IMR-90 (cell line): ENCODE measurements at regions not wholly inside any gene's neighbourhood (a gene's known extent, or its start where the extent isn't known, plus 50 kb on each side); places are given as distances from the start of the nearest gene placed in this dataset.
"Not testable (repeated sequence)": the region's sequence is repeated elsewhere in the genome, so short reads cannot be mapped to it uniquely, and the experiment has no call there.

ENCODE experiments used
- BHLHE40 ChIP-seq: fragments of 150-350 bp; IDR thresholded peaks from 2 replicates; pipeline ENCODE4 v1.6.1; 2016; ENCODE audit warnings: mild to moderate bottlenecking, low read depth, low read length
- MXI1 ChIP-seq: IDR thresholded peaks from 2 replicates; pipeline ENCODE4 v1.6.1; 2012; ENCODE audit warnings: low read depth, mild to moderate bottlenecking, low read length, moderate library complexity, borderline replicate concordance
- POLR2A ChIP-seq: IDR thresholded peaks from 2 replicates; pipeline ENCODE4 v1.6.1; 2012; ENCODE audit warnings: mild to moderate bottlenecking, low read depth, low read length
- RAD21 ChIP-seq: IDR thresholded peaks from 2 replicates; pipeline ENCODE4 v1.6.1; 2012; ENCODE audit warnings: low read length, improper control_type of control experiment
- TF ChIP-seq, protein P1 (sequence below): conservative IDR thresholded peaks from 2 replicates; pipeline ENCODE4 v1.5.1; 2012; ENCODE audit warnings: mild to moderate bottlenecking, low read depth, low read length, improper control_type of control experiment

DNA sequence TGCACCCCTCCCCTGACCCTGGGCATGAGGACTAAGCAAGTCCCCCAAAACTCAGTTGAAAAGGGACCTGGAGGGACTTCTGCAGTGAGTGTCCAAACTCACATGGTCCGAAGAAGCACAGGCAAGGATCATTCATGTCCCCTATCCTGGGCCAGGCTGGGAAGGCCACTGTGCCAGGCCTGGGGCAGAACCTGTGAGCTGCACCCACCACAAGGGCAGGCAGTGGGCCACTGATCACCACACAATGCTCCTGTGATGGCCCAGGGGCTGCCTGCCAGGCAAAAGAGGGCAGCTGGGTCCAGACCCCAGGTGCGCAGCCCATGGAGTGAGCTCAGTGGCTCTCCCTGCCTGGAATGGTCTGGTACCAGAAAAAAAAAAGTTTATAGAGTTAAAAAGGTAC is 295.4 kb downstream of the CCDC74A start:
- not testable (repeated sequence) for TF ChIP-seq RAD21, POLR2A, BHLHE40, MXI1
- TF ChIP-seq, protein P1, sequence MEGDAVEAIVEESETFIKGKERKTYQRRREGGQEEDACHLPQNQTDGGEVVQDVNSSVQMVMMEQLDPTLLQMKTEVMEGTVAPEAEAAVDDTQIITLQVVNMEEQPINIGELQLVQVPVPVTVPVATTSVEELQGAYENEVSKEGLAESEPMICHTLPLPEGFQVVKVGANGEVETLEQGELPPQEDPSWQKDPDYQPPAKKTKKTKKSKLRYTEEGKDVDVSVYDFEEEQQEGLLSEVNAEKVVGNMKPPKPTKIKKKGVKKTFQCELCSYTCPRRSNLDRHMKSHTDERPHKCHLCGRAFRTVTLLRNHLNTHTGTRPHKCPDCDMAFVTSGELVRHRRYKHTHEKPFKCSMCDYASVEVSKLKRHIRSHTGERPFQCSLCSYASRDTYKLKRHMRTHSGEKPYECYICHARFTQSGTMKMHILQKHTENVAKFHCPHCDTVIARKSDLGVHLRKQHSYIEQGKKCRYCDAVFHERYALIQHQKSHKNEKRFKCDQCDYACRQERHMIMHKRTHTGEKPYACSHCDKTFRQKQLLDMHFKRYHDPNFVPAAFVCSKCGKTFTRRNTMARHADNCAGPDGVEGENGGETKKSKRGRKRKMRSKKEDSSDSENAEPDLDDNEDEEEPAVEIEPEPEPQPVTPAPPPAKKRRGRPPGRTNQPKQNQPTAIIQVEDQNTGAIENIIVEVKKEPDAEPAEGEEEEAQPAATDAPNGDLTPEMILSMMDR: not testable (repeated sequence)
